ENCODE measurements at regions not wholly inside any gene's neighbourhood (a gene's known extent, or its start where the extent isn't known, plus 50 kb on each side); places are given as distances from the start of the nearest gene placed in this dataset.

DNA sequence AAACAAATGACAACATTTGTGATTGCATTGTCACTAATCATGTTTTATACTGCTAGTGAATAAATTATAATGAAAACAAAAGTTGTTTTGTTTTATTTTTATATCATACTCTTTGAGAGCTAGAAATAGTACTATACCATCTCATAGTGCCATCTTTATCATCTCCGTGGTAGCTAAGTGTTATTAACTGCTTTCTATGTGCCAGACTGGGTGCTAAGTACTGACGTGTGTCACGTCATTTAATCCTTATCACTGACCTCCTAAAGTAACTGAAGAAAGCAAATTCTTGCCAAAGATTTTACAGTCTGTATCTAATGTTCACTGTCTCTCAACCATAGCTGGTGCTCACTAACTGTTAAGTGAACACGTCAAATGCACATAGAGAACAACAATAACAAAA lies 99.5 kb upstream of the CNTN3 start:
- TF ChIP-seq POLR2A (IDR thresholded peaks at IDR 0.05; ENCODE audit: low read length) = no peak
- no peak for TF ChIP-seq GATA1 (IDR thresholded peaks at IDR 0.05; ENCODE audit: low read depth, low read length)

All from erythroblast (primary cell).